PC-3 (cell line): ENCODE measurements at regions not wholly inside any gene's neighbourhood (a gene's known extent, or its start where the extent isn't known, plus 50 kb on each side); places are given as distances from the start of the nearest gene placed in this dataset.

Experiments
- CTCF ChIP-seq: fragments of 300-600 bp; sonication (generic); conservative IDR thresholded peaks from 2 replicates; pipeline ENCODE4 v1.5.1; 2017; ENCODE audit warnings: antibody characterized with exemption, low read depth, mild to moderate bottlenecking, low read length
- EZH2 ChIP-seq: fragments of 300-600 bp; sonication (generic); IDR thresholded peaks from one replicate; pipeline ENCODE4 v1.6.1; 2017; ENCODE audit warnings: antibody characterized with exemption, mild to moderate bottlenecking, low read length; ENCODE audit not compliant: unreplicated experiment
- EZH2phosphoT487 ChIP-seq: fragments of 300-600 bp; sonication (generic); IDR thresholded peaks from 2 replicates; pipeline ENCODE4 v1.6.1; 2018; ENCODE audit warnings: mild to moderate bottlenecking, antibody characterized with exemption, low read length, borderline replicate concordance

GRCh38 chr11:45086526-45086925, 59.9 kb upstream of the PRDM11 start:
- TF ChIP-seq CTCF (no peak), EZH2 (no peak), EZH2phosphoT487 (no peak)
